ENCODE measurements at regions not wholly inside any gene's neighbourhood (a gene's known extent, or its start where the extent isn't known, plus 50 kb on each side); places are given as distances from the start of the nearest gene placed in this dataset.
A peak's percentile ranks its signal among the peaks of the same experiment; 100 is the strongest.

GRCh38 chr6:112568066-112568465 is 220.9 kb downstream of the RFPL4B start:
- Histone ChIP-seq H3K36me3 (ENCODE audit: insufficient read depth, low read length) (no peaks in the 10 kb centered on the region), H3K4me3 (ENCODE audit: insufficient read depth, low read depth, low read length) (no peak overlapping the region), H3K9me3 (ENCODE audit: insufficient read depth, low read depth, low read length) (no peaks in the 10 kb centered on the region), H2AFZ (ENCODE audit: low read depth, low read length) (no peak overlapping the region), H3K4me1 (ENCODE audit: insufficient read depth, low read length) (peaks cover 19% of the 10 kb centered on the region), H3K27ac (ENCODE audit: low read depth, low read length) (no peak overlapping the region), H3K79me2 (ENCODE audit: insufficient read depth, low read length) (no peaks in the 10 kb centered on the region), H3K4me2 (ENCODE audit: low read length) (no peak overlapping the region), H4K20me1 (ENCODE audit: insufficient read depth, low read length) (no peaks in the 10 kb centered on the region), H3K27me3 (ENCODE audit: insufficient read depth, low read length) (no peaks in the 10 kb centered on the region), H3K9ac (ENCODE audit: low read length) (no peak overlapping the region)
- Mint-ChIP-seq H3K27ac (ENCODE audit: unreplicated experiment) (no peak overlapping the region), H3K27me3 (ENCODE audit: low read depth, unreplicated experiment) (no peaks in the 10 kb centered on the region), H3K9me3 (ENCODE audit: unreplicated experiment) (no peaks in the 10 kb centered on the region), H3K36me3 (ENCODE audit: low read depth, unreplicated experiment) (no peaks in the 10 kb centered on the region), H3K4me3 (ENCODE audit: unreplicated experiment) (no peak overlapping the region), H3K4me1 (ENCODE audit: low read depth, unreplicated experiment) (peaks cover 15% of the 10 kb centered on the region)
- FAIRE-seq (peak; percentile 13), DNase-seq (ENCODE audit: low read depth) (no peak)
- TF ChIP-seq EZH2 (IDR thresholded peaks at IDR 0.05; ENCODE audit: insufficient read depth, low read length) (no peak), CTCF (IDR thresholded peaks at IDR 0.05; ENCODE audit: insufficient read depth, low read depth, low read length) (no peak)

- Histone ChIP-seq H3K9me3 (ENCODE audit: insufficient read depth, low read depth, low read length) (no peaks in the 10 kb centered on the region), H3K36me3 (ENCODE audit: insufficient read depth, low read length) (no peaks in the 10 kb centered on the region), H3K79me2 (ENCODE audit: insufficient read depth, low read length) (no peaks in the 10 kb centered on the region), H3K4me1 (ENCODE audit: insufficient read depth, low read length) (peaks cover 8% of the 10 kb centered on the region), H2AFZ (ENCODE audit: low read depth, low read length) (no peak overlapping the region), H4K20me1 (ENCODE audit: insufficient read depth, low read length) (no peaks in the 10 kb centered on the region), H3K4me2 (ENCODE audit: low read length) (peak overlapping the region; percentile 30), H3K27me3 (ENCODE audit: insufficient read depth, low read length) (no peaks in the 10 kb centered on the region), H3K9ac (ENCODE audit: low read length) (no peak overlapping the region), H3K4me3 (ENCODE audit: insufficient read depth, low read depth, low read length) (no peak overlapping the region), H3K27ac (ENCODE audit: low read depth, low read length) (peak overlapping the region; percentile 55)
- Mint-ChIP-seq H3K9me3 (ENCODE audit: unreplicated experiment) (no peaks in the 10 kb centered on the region), H3K4me1 (ENCODE audit: low read depth, unreplicated experiment) (no peaks in the 10 kb centered on the region), H3K36me3 (ENCODE audit: low read depth, unreplicated experiment) (no peaks in the 10 kb centered on the region), H3K4me3 (ENCODE audit: unreplicated experiment) (no peak overlapping the region), H3K27me3 (ENCODE audit: low read depth, unreplicated experiment) (no peaks in the 10 kb centered on the region), H3K27ac (ENCODE audit: unreplicated experiment) (no peak overlapping the region)
- peak; percentile 73 for FAIRE-seq
- TF ChIP-seq CTCF (IDR thresholded peaks at IDR 0.05; ENCODE audit: insufficient read depth, low read depth, low read length) (no peak), EZH2 (IDR thresholded peaks at IDR 0.05; ENCODE audit: insufficient read depth, low read length) (no peak)
- DNase-seq (ENCODE audit: low read depth) = peak; percentile 97
These were observed 224.5 kb downstream of the RFPL4B start for GRCh38 chr6:112571488-112572270.

DNA sequence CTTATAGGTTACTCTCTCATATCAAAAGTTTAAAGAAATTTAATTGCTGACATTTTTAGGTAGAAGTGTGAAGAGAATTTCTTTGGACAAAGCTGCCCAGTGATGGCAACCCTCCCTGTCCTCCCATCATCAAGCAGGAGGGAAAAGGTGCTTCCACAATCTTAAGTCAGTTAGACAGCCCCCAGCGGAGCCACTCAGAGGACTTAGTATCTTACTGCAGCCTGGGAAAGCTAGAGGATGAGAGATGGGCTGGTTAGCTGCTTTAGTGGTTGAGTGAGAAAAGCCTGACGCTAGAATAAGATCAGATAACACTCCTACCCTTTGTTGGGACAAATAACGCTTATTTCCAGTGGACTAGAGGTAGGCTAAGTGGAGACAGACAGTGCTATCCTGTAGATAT is 227.1 kb downstream of the RFPL4B start:
- Histone ChIP-seq H3K9me3 (ENCODE audit: insufficient read depth, low read depth, low read length) (no peaks in the 10 kb centered on the region), H3K79me2 (ENCODE audit: insufficient read depth, low read length) (no peaks in the 10 kb centered on the region), H3K4me3 (ENCODE audit: insufficient read depth, low read depth, low read length) (no peak overlapping the region), H4K20me1 (ENCODE audit: insufficient read depth, low read length) (no peaks in the 10 kb centered on the region), H3K36me3 (ENCODE audit: insufficient read depth, low read length) (no peaks in the 10 kb centered on the region), H3K27ac (ENCODE audit: low read depth, low read length) (no peak overlapping the region), H2AFZ (ENCODE audit: low read depth, low read length) (no peak overlapping the region), H3K4me2 (ENCODE audit: low read length) (no peak overlapping the region), H3K27me3 (ENCODE audit: insufficient read depth, low read length) (no peaks in the 10 kb centered on the region), H3K4me1 (ENCODE audit: insufficient read depth, low read length) (peaks cover 8% of the 10 kb centered on the region), H3K9ac (ENCODE audit: low read length) (no peak overlapping the region)
- TF ChIP-seq CTCF (IDR thresholded peaks at IDR 0.05; ENCODE audit: insufficient read depth, low read depth, low read length) (no peak), EZH2 (IDR thresholded peaks at IDR 0.05; ENCODE audit: insufficient read depth, low read length) (no peak)
- H3K27ac Mint-ChIP-seq (ENCODE audit: unreplicated experiment) = no peak overlapping the region
- H3K36me3 Mint-ChIP-seq (ENCODE audit: low read depth, unreplicated experiment) = no peaks in the 10 kb centered on the region
- no peak for DNase-seq (ENCODE audit: low read depth)
- no peaks in the 10 kb centered on the region for H3K27me3 Mint-ChIP-seq (ENCODE audit: low read depth, unreplicated experiment)
- no peak for FAIRE-seq
- no peaks in the 10 kb centered on the region for H3K4me1 Mint-ChIP-seq (ENCODE audit: low read depth, unreplicated experiment)
- no peaks in the 10 kb centered on the region for H3K9me3 Mint-ChIP-seq (ENCODE audit: unreplicated experiment)
- no peak overlapping the region for H3K4me3 Mint-ChIP-seq (ENCODE audit: unreplicated experiment)
